BLaER1 (cell line): ENCODE measurements at regions not wholly inside any gene's neighbourhood (a gene's known extent, or its start where the extent isn't known, plus 50 kb on each side); places are given as distances from the start of the nearest gene placed in this dataset.
"Not testable (repeated sequence)": the region's sequence is repeated elsewhere in the genome, so short reads cannot be mapped to it uniquely, and the experiment has no call there.

Experiments
- H3K27ac ChIP-seq: shearing (Covaris generic); formaldehyde crosslinking; 2 replicates; pipeline ENCODE4 v1.8.1; 2022
- H3K27me3 ChIP-seq: shearing (Covaris generic); formaldehyde crosslinking; 2 replicates; pipeline ENCODE4 v1.8.1; 2022
- H3K36me3 ChIP-seq: shearing (Covaris generic); formaldehyde crosslinking; 2 replicates; pipeline ENCODE4 v1.8.1; 2022
- H3K4me1 ChIP-seq: shearing (Covaris generic); formaldehyde crosslinking; 2 replicates; pipeline ENCODE4 v1.8.1; 2022
- H3K4me2 ChIP-seq: shearing (Covaris generic); formaldehyde crosslinking; 2 replicates; pipeline ENCODE4 v1.8.1; 2022
- H3K4me3 ChIP-seq: shearing (Covaris generic); formaldehyde crosslinking; 2 replicates; pipeline ENCODE4 v1.8.1; 2022
- H3K9ac ChIP-seq: shearing (Covaris generic); formaldehyde crosslinking; 2 replicates; pipeline ENCODE4 v1.8.1; 2022
- H3K9me3 ChIP-seq: shearing (Covaris generic); formaldehyde crosslinking; 2 replicates; pipeline ENCODE4 v1.8.1; 2022
- H4K20me1 ChIP-seq: shearing (Covaris generic); formaldehyde crosslinking; 2 replicates; pipeline ENCODE4 v1.8.1; 2022
- Cebpa-rat ChIP-seq: shearing (Covaris generic); IDR thresholded peaks from 2 replicates; pipeline ENCODE4 v1.8.1; 2022

- H3K27ac ChIP-seq = no peak overlapping the region
- no peak overlapping the region for H3K4me2 ChIP-seq
- H3K4me3 ChIP-seq = no peak overlapping the region
- peaks cover 55% of the 10 kb centered on the region; the same call in 1 of the 2 replicates for H4K20me1 ChIP-seq
- no peaks in the 10 kb centered on the region for H3K4me1 ChIP-seq
- peaks cover 69% of the 10 kb centered on the region for H3K27me3 ChIP-seq
- no peak for TF ChIP-seq Cebpa-rat
- H3K36me3 ChIP-seq = no peaks in the 10 kb centered on the region
- H3K9ac ChIP-seq = no peak overlapping the region
- no peaks in the 10 kb centered on the region for H3K9me3 ChIP-seq
These were observed 901.0 kb downstream of the BRD1 start for GRCh38 chr22:48926643-48927042.

- Histone ChIP-seq H3K4me3 (no peak overlapping the region), H3K4me1 (no peaks in the 10 kb centered on the region), H3K27me3 (peaks cover 74% of the 10 kb centered on the region), H3K4me2 (no peak overlapping the region), H3K36me3 (no peaks in the 10 kb centered on the region), H4K20me1 (peaks cover 60% of the 10 kb centered on the region; the same call in 1 of the 2 replicates), H3K9ac (no peak overlapping the region), H3K27ac (no peak overlapping the region), H3K9me3 (no peaks in the 10 kb centered on the region)
- TF ChIP-seq Cebpa-rat = no peak
These were observed 901.5 kb downstream of the BRD1 start for GRCh38 chr22:48926136-48926535.

- no peak overlapping the region for H3K4me2 ChIP-seq
- H3K9ac ChIP-seq = no peak overlapping the region
- no peaks in the 10 kb centered on the region for H3K4me1 ChIP-seq
- peaks cover 66% of the 10 kb centered on the region for H4K20me1 ChIP-seq
- no peaks in the 10 kb centered on the region for H3K36me3 ChIP-seq
- no peak for TF ChIP-seq Cebpa-rat
- H3K4me3 ChIP-seq = no peak overlapping the region
- no peak overlapping the region for H3K27ac ChIP-seq
- no peaks in the 10 kb centered on the region for H3K9me3 ChIP-seq
- peaks cover 80% of the 10 kb centered on the region for H3K27me3 ChIP-seq
These were observed 902.2 kb downstream of the BRD1 start for GRCh38 chr22:48925450-48925849.

GRCh38 chr22:48923996-48924395, 903.7 kb downstream of the BRD1 start:
- Histone ChIP-seq H3K9me3 (no peaks in the 10 kb centered on the region), H3K4me2 (no peak overlapping the region), H3K4me3 (no peak overlapping the region), H3K27ac (no peak overlapping the region), H3K36me3 (no peaks in the 10 kb centered on the region), H3K4me1 (no peaks in the 10 kb centered on the region), H3K9ac (no peak overlapping the region), H4K20me1 (peaks cover 71% of the 10 kb centered on the region), H3K27me3 (peaks cover 82% of the 10 kb centered on the region)
- no peak for TF ChIP-seq Cebpa-rat

- H3K27me3 ChIP-seq = peaks cover 84% of the 10 kb centered on the region
- H4K20me1 ChIP-seq = peaks cover 71% of the 10 kb centered on the region
- no peak overlapping the region for H3K9ac ChIP-seq
- no peak for TF ChIP-seq Cebpa-rat
- H3K36me3 ChIP-seq = no peaks in the 10 kb centered on the region
- no peak overlapping the region for H3K27ac ChIP-seq
- H3K4me2 ChIP-seq = no peak overlapping the region
- no peaks in the 10 kb centered on the region for H3K4me1 ChIP-seq
- H3K4me3 ChIP-seq = no peak overlapping the region
- no peaks in the 10 kb centered on the region for H3K9me3 ChIP-seq
These were observed 904.4 kb downstream of the BRD1 start for GRCh38 chr22:48923165-48923865.

GRCh38 chr22:48921411-48921903, 906.2 kb downstream of the BRD1 start:
- no peak for TF ChIP-seq Cebpa-rat
- Histone ChIP-seq H3K4me2 (no peak overlapping the region), H3K9me3 (peaks cover 16% of the 10 kb centered on the region), H3K9ac (no peak overlapping the region), H3K4me1 (no peaks in the 10 kb centered on the region), H3K27ac (no peak overlapping the region), H3K4me3 (no peak overlapping the region), H3K27me3 (peaks cover 89% of the 10 kb centered on the region), H3K36me3 (no peaks in the 10 kb centered on the region), H4K20me1 (peaks cover 64% of the 10 kb centered on the region)

- no peak overlapping the region for H3K9ac ChIP-seq
- TF ChIP-seq Cebpa-rat = no peak
- no peak overlapping the region for H3K4me2 ChIP-seq
- no peaks in the 10 kb centered on the region for H3K36me3 ChIP-seq
- peaks cover 22% of the 10 kb centered on the region for H3K9me3 ChIP-seq
- H4K20me1 ChIP-seq = peaks cover 64% of the 10 kb centered on the region
- no peak overlapping the region for H3K4me3 ChIP-seq
- H3K27me3 ChIP-seq = peaks cover 96% of the 10 kb centered on the region
- no peak overlapping the region for H3K27ac ChIP-seq
- H3K4me1 ChIP-seq = no peaks in the 10 kb centered on the region
These were observed 906.9 kb downstream of the BRD1 start for GRCh38 chr22:48920776-48921241.

GRCh38 chr22:48919851-48920589, 907.7 kb downstream of the BRD1 start:
- Histone ChIP-seq H3K9ac (no peak overlapping the region), H3K27ac (no peak overlapping the region), H3K9me3 (peaks cover 25% of the 10 kb centered on the region), H3K36me3 (no peaks in the 10 kb centered on the region), H3K27me3 (peaks cover 97% of the 10 kb centered on the region), H3K4me3 (no peak overlapping the region), H4K20me1 (peaks cover 66% of the 10 kb centered on the region), H3K4me1 (no peaks in the 10 kb centered on the region), H3K4me2 (no peak overlapping the region)
- no peak for TF ChIP-seq Cebpa-rat

GRCh38 chr22:48919187-48919590, 908.5 kb downstream of the BRD1 start:
- H3K4me1 ChIP-seq = no peaks in the 10 kb centered on the region
- H3K4me3 ChIP-seq = no peak overlapping the region
- peaks cover 69% of the 10 kb centered on the region for H4K20me1 ChIP-seq
- peaks cover 25% of the 10 kb centered on the region for H3K9me3 ChIP-seq
- no peak overlapping the region for H3K9ac ChIP-seq
- peaks cover 100% of the 10 kb centered on the region for H3K27me3 ChIP-seq
- no peak for TF ChIP-seq Cebpa-rat
- H3K4me2 ChIP-seq = no peak overlapping the region
- no peak overlapping the region for H3K27ac ChIP-seq
- H3K36me3 ChIP-seq = no peaks in the 10 kb centered on the region

- no peak for TF ChIP-seq Cebpa-rat
- H3K36me3 ChIP-seq = no peaks in the 10 kb centered on the region
- peaks cover 25% of the 10 kb centered on the region for H3K9me3 ChIP-seq
- no peak overlapping the region for H3K9ac ChIP-seq
- H4K20me1 ChIP-seq = peaks cover 69% of the 10 kb centered on the region
- no peak overlapping the region for H3K27ac ChIP-seq
- no peaks in the 10 kb centered on the region for H3K4me1 ChIP-seq
- H3K4me2 ChIP-seq = no peak overlapping the region
- H3K4me3 ChIP-seq = no peak overlapping the region
- H3K27me3 ChIP-seq = peaks cover 100% of the 10 kb centered on the region
These were observed 909.0 kb downstream of the BRD1 start for GRCh38 chr22:48918585-48919186.

GRCh38 chr22:48912356-48913066, 915.2 kb downstream of the BRD1 start:
- Histone ChIP-seq H3K9me3 (peaks cover 20% of the 10 kb centered on the region), H4K20me1 (peaks cover 64% of the 10 kb centered on the region; the same call in 1 of the 2 replicates), H3K27me3 (peaks cover 90% of the 10 kb centered on the region)
- H3K4me2 ChIP-seq, H3K4me1 ChIP-seq, H3K36me3 ChIP-seq, H3K4me3 ChIP-seq, H3K9ac ChIP-seq, H3K27ac ChIP-seq: not testable (repeated sequence)
